Ovary (tissue), 7 donors: ENCODE measurements at regions not wholly inside any gene's neighbourhood (a gene's known extent, or its start where the extent isn't known, plus 50 kb on each side); places are given as distances from the start of the nearest gene placed in this dataset.

Experiments
- DNase-seq, 5 donors: peaks; one replicate each; pipeline ENCODE4 v3.0.0-alpha.2; 2019 to 2020
- H3K27ac ChIP-seq, 2 donors: fragments of 200-600 bp; one replicate each; pipeline versions ENCODE4 v1.5.1 to v1.8.0; 2019 to 2022
- H3K27me3 ChIP-seq: fragments of 200-600 bp; one replicate; pipeline ENCODE4 v1.8.0; 2022
- H3K36me3 ChIP-seq: fragments of 200-600 bp; sonication (generic); one replicate; pipeline ENCODE4 v1.5.1; 2019
- H3K4me1 ChIP-seq: one replicate; pipeline ENCODE4 v1.8.1; 2013; ENCODE audit warnings: mild to moderate bottlenecking, moderate library complexity; ENCODE audit not compliant: insufficient read depth
- H3K4me3 ChIP-seq: fragments of 200-600 bp; sonication (generic); one replicate; pipeline ENCODE4 v1.5.1; 2017
- H3K9me3 ChIP-seq, 2 donors: fragments of 200-600 bp in 1 of 2; sonication (generic) in 1 of 2; one replicate each; pipeline versions ENCODE4 v1.5.1 to v1.8.1; 2013 to 2019; ENCODE audit warnings: mild to moderate bottlenecking in 1 of 2, moderate library complexity in 1 of 2
- CTCF ChIP-seq, 3 donors: fragments of 450-650 bp in 2 of 3; fragments of 200-600 bp in 1 of 3; IDR thresholded peaks; one replicate each; pipeline versions ENCODE4 v1.5.1 to v1.8.0; 2016 to 2022; ENCODE audit warnings: antibody characterized with exemption in 3 of 3, mild to moderate bottlenecking in 1 of 3
- EP300 ChIP-seq: sonication (generic); formaldehyde crosslinking; IDR thresholded peaks from one replicate; pipeline ENCODE4 v1.6.1; 2017; ENCODE audit warnings: antibody characterized with exemption
- POLR2A ChIP-seq: fragments of 450-650 bp; IDR thresholded peaks from one replicate; pipeline ENCODE4 v1.6.1; 2017; ENCODE audit warnings: antibody characterized with exemption, mild to moderate bottlenecking, moderate library complexity
- WGBS, 3 donors: extraction: QIAGEN DNeasy Blood & Tissue Kit in 1 of 3; methylation state at CpG; one replicate each; pipeline versions ENCODE4 v1.1.5 to v1.1.7; 2013 to 2017; 5-methylcytosine and 5-hydroxymethylcytosine counted together
- intact Hi-C, 4 donors: fragments of 100-400 bp; cut with DNase I; formaldehyde crosslinking; loops; one replicate each; pipeline versions ENCODE4 v1.11.0 to v1.15.1; 2022 to 2023
- donor health status: DM: no; HTN: no; CAD: no; lungs with moderate emphysema.
- donor health status: DM: no; HTN: no; CAD: no.
- donor health status: Bipolar disorder and iron deficiency.
- donor health status: DM: no; HTN: no; CAD: no.
- donor health status: DM: yes; HTN: yes; CAD: no.

- H3K4me1 ChIP-seq = no peaks in the 10 kb centered on the region
- intact Hi-C loops = no loop called here
- no peaks in the 10 kb centered on the region for H3K36me3 ChIP-seq
- no peak for TF ChIP-seq CTCF (IDR thresholded peaks at IDR 0.05)
- TF ChIP-seq POLR2A = no peak
- no peak for TF ChIP-seq EP300
- no peak overlapping the region for H3K4me3 ChIP-seq
- WGBS, 3 donors = 83 to 88% (median 85%) methylated on average over 6 of the region's 6 CpGs
- H3K9me3 ChIP-seq = no peaks in the 10 kb centered on the region
- H3K27ac ChIP-seq = no peak overlapping the region
- no peak for DNase-seq
- no peaks in the 10 kb centered on the region for H3K27me3 ChIP-seq
Measured at GRCh38 chr6:101224751-101225150, 168.8 kb upstream of the GRIK2 start.

GRCh38 chr6:101226677-101227135 is 166.8 kb upstream of the GRIK2 start:
- Histone ChIP-seq H3K36me3 (no peaks in the 10 kb centered on the region), H3K4me3 (no peak overlapping the region), H3K4me1 (no peaks in the 10 kb centered on the region), H3K27ac (no peak overlapping the region), H3K9me3 (no peaks in the 10 kb centered on the region), H3K27me3 (no peaks in the 10 kb centered on the region)
- DNase-seq = no peak
- intact Hi-C loops = no loop called here
- WGBS, 3 donors = 63 to 68% (median 67%) methylated on average over 12 of the region's 12 CpGs
- TF ChIP-seq POLR2A (no peak), CTCF (IDR thresholded peaks at IDR 0.05) (no peak), EP300 (no peak)

- DNase-seq = no peak
- Histone ChIP-seq H3K27me3 (no peaks in the 10 kb centered on the region), H3K4me3 (no peak overlapping the region), H3K4me1 (no peaks in the 10 kb centered on the region), H3K27ac (no peak overlapping the region), H3K36me3 (no peaks in the 10 kb centered on the region), H3K9me3 (no peaks in the 10 kb centered on the region)
- intact Hi-C loops = no loop called here
- 89 to 98% (median 97%) methylated on average over 5 of the region's 5 CpGs for WGBS, 3 donors
- TF ChIP-seq CTCF (IDR thresholded peaks at IDR 0.05) (no peak), POLR2A (no peak), EP300 (no peak)
Measured at GRCh38 chr6:101230866-101231265, 162.6 kb upstream of the GRIK2 start.

- Histone ChIP-seq H3K9me3 (no peaks in the 10 kb centered on the region), H3K4me1 (no peaks in the 10 kb centered on the region), H3K36me3 (no peaks in the 10 kb centered on the region), H3K4me3 (no peak overlapping the region), H3K27ac (no peak overlapping the region), H3K27me3 (no peaks in the 10 kb centered on the region)
- DNase-seq = no peak
- no peak for TF ChIP-seq EP300
- TF ChIP-seq POLR2A = no peak
- no peak for TF ChIP-seq CTCF (IDR thresholded peaks at IDR 0.05)
- intact Hi-C loops = no loop called here
- WGBS, 3 donors = 85 to 94% (median 91%) methylated on average over 7 of the region's 7 CpGs
Measured at GRCh38 chr6:101231606-101232235, 161.8 kb upstream of the GRIK2 start.
